T-helper 17 cell (primary cell): ENCODE measurements at regions not wholly inside any gene's neighbourhood (a gene's known extent, or its start where the extent isn't known, plus 50 kb on each side); places are given as distances from the start of the nearest gene placed in this dataset.

ENCODE experiments used
- ATAC-seq: fragments of 150-1000 bp; cut with Tn5 transposase; 2 replicates; pipeline ENCODE4 v1.10.0; 2021; ENCODE audit warnings: mild to moderate bottlenecking, moderate library complexity
- DNase-seq, 3 donors: peaks; one replicate each; pipeline versions ENCODE4 v3.0.0 to v3.0.0-alpha.2; 2020 to 2021
- H3K9me3 ChIP-seq: one replicate; pipeline ENCODE4 v1.7.0; 2013; ENCODE audit warnings: low read length, mild to moderate bottlenecking; ENCODE audit not compliant: control insufficient read depth, poor library complexity, severe bottlenecking
- H3K27ac Mint-ChIP-seq: one replicate; pipeline ENCODE4 v1.8.0; 2022; ENCODE audit warnings: mild to moderate bottlenecking, moderate library complexity, mixed read lengths
- H3K27me3 Mint-ChIP-seq: one replicate; pipeline ENCODE4 v1.8.0; 2022; ENCODE audit warnings: mixed read lengths
- H3K36me3 Mint-ChIP-seq: one replicate; pipeline ENCODE4 v1.8.0; 2022; ENCODE audit warnings: low read depth, mixed read lengths
- H3K4me1 Mint-ChIP-seq: one replicate; pipeline ENCODE4 v1.8.0; 2022; ENCODE audit warnings: mild to moderate bottlenecking, mixed read lengths
- H3K4me3 Mint-ChIP-seq: one replicate; pipeline ENCODE4 v1.8.0; 2022; ENCODE audit warnings: mild to moderate bottlenecking, moderate library complexity, mixed read lengths

DNA sequence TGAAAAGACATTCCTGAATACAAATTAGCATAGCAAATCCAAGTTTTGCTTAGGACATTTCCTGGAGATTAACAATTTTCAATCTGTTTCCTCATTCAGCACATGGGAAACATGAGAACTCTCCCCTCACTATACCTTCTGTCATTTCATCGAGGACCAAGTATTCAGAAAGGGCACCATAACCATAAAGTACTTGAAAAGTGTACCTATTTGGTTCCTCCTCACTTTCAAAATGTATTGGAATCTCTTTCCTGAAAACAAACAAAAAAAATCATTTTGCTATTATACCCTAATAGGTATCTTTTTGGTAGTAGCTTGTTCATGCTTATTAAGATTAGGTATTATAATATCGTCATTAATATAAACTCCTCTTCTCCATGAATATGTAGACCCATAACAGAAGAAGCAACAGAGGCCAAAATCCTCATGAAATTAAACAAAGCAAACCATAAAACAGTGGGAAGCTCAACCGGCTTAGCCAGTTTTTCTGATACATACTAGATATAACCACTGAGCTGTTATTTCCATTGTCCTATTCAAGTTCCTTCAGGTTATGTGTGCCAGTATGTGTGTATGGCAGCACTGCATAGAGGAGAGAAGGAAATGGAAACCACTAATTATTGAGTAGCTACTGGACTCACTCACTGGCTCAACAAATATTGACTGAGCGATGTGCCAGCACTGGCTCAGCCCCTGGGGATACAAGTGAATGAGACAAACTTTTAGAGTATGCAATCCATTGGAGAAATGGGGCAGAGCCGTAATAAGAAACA, 274.0 kb downstream of the MAFB start:
- no peak overlapping the region for H3K4me3 Mint-ChIP-seq
- H3K36me3 Mint-ChIP-seq, result no peaks in the 10 kb centered on the region
- H3K4me1 Mint-ChIP-seq, result no peaks in the 10 kb centered on the region
- no peak overlapping the region for H3K27ac Mint-ChIP-seq
- DNase-seq, result no peak
- no peaks in the 10 kb centered on the region for H3K9me3 ChIP-seq
- no peak for ATAC-seq
- peaks cover 16% of the 10 kb centered on the region for H3K27me3 Mint-ChIP-seq

GRCh38 chr20:40410028-40410427, 279.0 kb downstream of the MAFB start:
- H3K36me3 Mint-ChIP-seq, result no peaks in the 10 kb centered on the region
- H3K4me1 Mint-ChIP-seq, result no peaks in the 10 kb centered on the region
- H3K4me3 Mint-ChIP-seq, result no peak overlapping the region
- peaks cover 23% of the 10 kb centered on the region for H3K27me3 Mint-ChIP-seq
- DNase-seq (no peak), ATAC-seq (no peak)
- no peak overlapping the region for H3K27ac Mint-ChIP-seq
- H3K9me3 ChIP-seq, result no peaks in the 10 kb centered on the region

DNA sequence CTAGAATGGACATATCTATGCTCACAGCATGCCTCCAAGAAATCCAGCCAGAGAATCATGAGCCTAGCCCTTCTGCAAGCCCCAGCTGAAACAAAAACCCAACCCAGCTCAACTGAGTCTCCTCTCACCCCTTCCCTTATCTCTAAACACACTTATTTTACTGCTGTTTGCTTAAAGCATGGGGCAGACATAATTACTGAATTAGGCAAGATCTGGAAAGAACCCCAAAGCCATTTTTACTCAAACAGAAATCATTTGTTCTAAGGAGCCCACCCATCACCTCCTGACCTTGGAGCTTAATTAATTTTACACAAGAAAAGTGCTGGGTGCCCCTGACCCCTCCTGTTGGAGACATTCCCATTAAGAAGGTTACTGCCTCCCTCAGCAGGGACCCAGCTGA, 291.6 kb downstream of the MAFB start:
- H3K4me3 Mint-ChIP-seq, result no peak overlapping the region
- ATAC-seq, result no peak
- no peaks in the 10 kb centered on the region for H3K9me3 ChIP-seq
- no peak for DNase-seq
- no peaks in the 10 kb centered on the region for H3K36me3 Mint-ChIP-seq
- H3K27ac Mint-ChIP-seq, result no peak overlapping the region
- H3K27me3 Mint-ChIP-seq, result no peaks in the 10 kb centered on the region
- H3K4me1 Mint-ChIP-seq, result no peaks in the 10 kb centered on the region

- Mint-ChIP-seq H3K27me3 (no peaks in the 10 kb centered on the region), H3K4me3 (no peak overlapping the region), H3K36me3 (no peaks in the 10 kb centered on the region), H3K27ac (no peak overlapping the region), H3K4me1 (no peaks in the 10 kb centered on the region)
- H3K9me3 ChIP-seq, result no peaks in the 10 kb centered on the region
- DNase-seq, result no peak
- ATAC-seq, result no peak
These were observed 295.6 kb downstream of the MAFB start for GRCh38 chr20:40393197-40394079.

DNA sequence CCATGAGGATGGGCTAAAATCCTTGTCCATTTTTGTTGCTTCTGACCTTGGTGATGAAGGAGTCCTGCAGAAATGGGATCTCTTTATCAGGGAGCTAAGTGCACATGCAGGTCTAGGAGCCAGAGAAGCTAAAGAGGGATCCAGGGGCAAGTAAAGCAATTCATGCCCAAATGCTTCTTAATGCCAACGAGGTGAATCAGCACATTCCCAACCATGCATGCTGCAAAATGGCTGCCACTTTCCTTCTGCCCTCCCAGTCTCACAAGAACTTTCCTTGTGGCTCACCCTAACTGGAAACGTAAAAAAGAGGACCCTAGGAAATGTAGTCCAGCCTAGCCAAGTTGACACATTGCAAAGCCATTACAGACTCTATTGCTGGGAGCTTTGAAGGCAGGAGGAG, 298.4 kb downstream of the MAFB start:
- no peaks in the 10 kb centered on the region for H3K36me3 Mint-ChIP-seq

GRCh38 chr20:40370800-40371199, 318.2 kb downstream of the MAFB start:
- no peak for DNase-seq
- Mint-ChIP-seq H3K27me3 (no peaks in the 10 kb centered on the region), H3K36me3 (no peaks in the 10 kb centered on the region), H3K4me1 (no peaks in the 10 kb centered on the region), H3K4me3 (no peak overlapping the region), H3K27ac (no peak overlapping the region)
- H3K9me3 ChIP-seq, result no peaks in the 10 kb centered on the region
- no peak for ATAC-seq

More for the DNA sequence above, 298.4 kb downstream of the MAFB start:
- no peaks in the 10 kb centered on the region for H3K9me3 ChIP-seq
- ATAC-seq, result no peak
- H3K4me3 Mint-ChIP-seq, result no peak overlapping the region
- no peaks in the 10 kb centered on the region for H3K4me1 Mint-ChIP-seq
- no peak for DNase-seq
- no peak overlapping the region for H3K27ac Mint-ChIP-seq
- no peaks in the 10 kb centered on the region for H3K27me3 Mint-ChIP-seq

- Mint-ChIP-seq H3K27ac (no peak overlapping the region), H3K4me1 (no peaks in the 10 kb centered on the region), H3K36me3 (no peaks in the 10 kb centered on the region), H3K4me3 (no peak overlapping the region), H3K27me3 (no peaks in the 10 kb centered on the region)
- ATAC-seq, result no peak
- no peaks in the 10 kb centered on the region for H3K9me3 ChIP-seq
- DNase-seq, result no peak
These were observed 320.2 kb downstream of the MAFB start for GRCh38 chr20:40368876-40369275.

DNA sequence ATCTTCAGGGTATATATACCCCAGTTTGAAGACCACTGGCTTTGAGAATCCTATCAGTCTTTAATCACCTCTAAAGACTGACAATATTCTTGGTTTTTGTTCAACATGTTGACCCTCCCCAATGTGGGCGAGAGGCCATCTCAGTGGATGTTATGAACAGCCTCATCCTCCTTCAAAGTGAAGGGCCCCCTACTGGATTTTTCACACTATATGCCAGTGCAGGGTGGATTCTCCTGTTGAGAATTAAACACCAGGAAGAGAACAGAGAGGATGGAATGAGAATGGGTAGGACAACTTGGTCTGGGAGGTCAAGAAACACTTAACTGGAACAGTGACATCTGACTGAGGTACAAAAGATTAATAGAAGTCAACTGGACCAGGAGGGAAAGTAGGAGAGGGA, 327.1 kb downstream of the MAFB start:
- ATAC-seq, result no peak
- Mint-ChIP-seq H3K4me3 (no peak overlapping the region), H3K27me3 (peaks cover 7% of the 10 kb centered on the region), H3K36me3 (no peaks in the 10 kb centered on the region), H3K27ac (no peak overlapping the region), H3K4me1 (no peaks in the 10 kb centered on the region)
- no peaks in the 10 kb centered on the region for H3K9me3 ChIP-seq
- DNase-seq, result no peak

DNA sequence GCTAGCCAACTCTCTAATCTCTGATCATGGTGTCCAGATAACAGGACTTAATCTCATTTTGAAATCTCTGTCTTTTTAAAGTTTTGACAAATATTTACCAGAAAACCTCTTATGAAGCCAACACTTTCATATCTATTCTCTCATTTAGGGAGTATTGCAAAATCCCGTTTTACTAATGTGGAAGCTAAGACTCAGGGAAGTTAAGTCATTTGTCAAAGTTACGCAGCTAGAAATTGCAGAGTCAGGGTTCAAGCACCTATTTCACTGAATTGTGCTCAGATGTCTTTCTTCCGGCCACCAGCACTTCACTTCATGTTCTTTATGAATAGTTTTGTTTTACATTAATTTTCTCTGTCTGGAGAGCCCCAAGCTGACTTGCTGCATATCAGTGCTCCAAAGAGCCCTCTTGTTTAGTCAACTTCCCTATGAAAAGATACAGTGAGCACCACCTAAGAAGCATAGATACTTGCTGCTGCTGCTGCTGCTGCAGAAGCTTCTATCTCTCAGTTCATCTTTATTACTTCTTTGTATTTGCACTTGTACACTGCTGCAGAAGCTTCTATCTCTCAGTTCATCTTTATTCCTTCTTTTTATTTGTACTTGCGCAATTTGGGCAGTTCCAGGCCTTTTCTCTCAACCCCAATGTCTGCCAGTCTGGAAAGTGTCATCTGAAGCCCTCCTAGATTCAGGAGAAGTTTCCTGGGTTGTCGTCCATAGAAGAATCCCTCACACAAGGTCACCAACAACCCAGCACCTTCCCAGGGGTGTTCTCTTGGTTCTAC, 329.7 kb downstream of the MAFB start:
- no peak overlapping the region for H3K4me3 Mint-ChIP-seq
- H3K27ac Mint-ChIP-seq, result no peak overlapping the region
- H3K36me3 Mint-ChIP-seq, result no peaks in the 10 kb centered on the region
- no peak for DNase-seq
- H3K9me3 ChIP-seq, result no peaks in the 10 kb centered on the region
- ATAC-seq, result no peak
- no peaks in the 10 kb centered on the region for H3K4me1 Mint-ChIP-seq
- peaks cover 7% of the 10 kb centered on the region for H3K27me3 Mint-ChIP-seq

- ATAC-seq, result no peak
- Mint-ChIP-seq H3K36me3 (no peaks in the 10 kb centered on the region), H3K27ac (no peak overlapping the region), H3K27me3 (peaks cover 7% of the 10 kb centered on the region), H3K4me3 (no peak overlapping the region), H3K4me1 (no peaks in the 10 kb centered on the region)
- no peaks in the 10 kb centered on the region for H3K9me3 ChIP-seq
- no peak for DNase-seq
These were observed 334.2 kb downstream of the MAFB start for GRCh38 chr20:40354880-40355279.

DNA sequence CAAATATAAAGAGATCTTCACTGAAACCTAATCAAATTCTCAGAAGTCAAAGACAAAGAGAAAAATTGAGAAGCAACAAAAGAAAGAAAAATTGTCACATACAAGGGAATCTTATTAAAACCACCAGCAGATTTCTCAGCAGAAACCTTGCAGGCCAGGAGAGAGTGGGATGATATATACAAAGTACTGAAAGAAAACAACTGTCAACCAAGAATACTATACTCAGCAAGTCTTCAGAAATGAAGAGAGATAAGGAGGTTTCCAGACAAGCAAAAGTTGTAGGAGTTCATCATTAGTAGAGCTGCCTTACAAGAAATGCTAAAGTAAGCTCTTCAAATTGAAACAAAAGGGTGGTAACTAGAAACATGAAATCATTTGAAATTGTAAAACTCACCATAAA, 345.6 kb downstream of the MAFB start:
- H3K36me3 Mint-ChIP-seq, result peaks cover 2% of the 10 kb centered on the region
- DNase-seq (no peak), ATAC-seq (no peak)
- H3K27ac Mint-ChIP-seq, result no peak overlapping the region
- H3K9me3 ChIP-seq, result no peaks in the 10 kb centered on the region
- no peak overlapping the region for H3K4me3 Mint-ChIP-seq
- H3K4me1 Mint-ChIP-seq, result no peaks in the 10 kb centered on the region
- H3K27me3 Mint-ChIP-seq, result no peaks in the 10 kb centered on the region

- no peak for ATAC-seq
- H3K4me1 Mint-ChIP-seq, result no peaks in the 10 kb centered on the region
- H3K9me3 ChIP-seq, result no peaks in the 10 kb centered on the region
- peaks cover 2% of the 10 kb centered on the region for H3K36me3 Mint-ChIP-seq
- H3K27ac Mint-ChIP-seq, result no peak overlapping the region
- no peak overlapping the region for H3K4me3 Mint-ChIP-seq
- no peak for DNase-seq
- peaks cover 4% of the 10 kb centered on the region for H3K27me3 Mint-ChIP-seq
These were observed 347.5 kb downstream of the MAFB start for GRCh38 chr20:40341561-40341960.
